ENCODE measurements at regions not wholly inside any gene's neighbourhood (a gene's known extent, or its start where the extent isn't known, plus 50 kb on each side); places are given as distances from the start of the nearest gene placed in this dataset.
A peak's percentile ranks its signal among the peaks of the same experiment; 100 is the strongest.
"Not testable (repeated sequence)": the region's sequence is repeated elsewhere in the genome, so short reads cannot be mapped to it uniquely, and the experiment has no call there.

DNA sequence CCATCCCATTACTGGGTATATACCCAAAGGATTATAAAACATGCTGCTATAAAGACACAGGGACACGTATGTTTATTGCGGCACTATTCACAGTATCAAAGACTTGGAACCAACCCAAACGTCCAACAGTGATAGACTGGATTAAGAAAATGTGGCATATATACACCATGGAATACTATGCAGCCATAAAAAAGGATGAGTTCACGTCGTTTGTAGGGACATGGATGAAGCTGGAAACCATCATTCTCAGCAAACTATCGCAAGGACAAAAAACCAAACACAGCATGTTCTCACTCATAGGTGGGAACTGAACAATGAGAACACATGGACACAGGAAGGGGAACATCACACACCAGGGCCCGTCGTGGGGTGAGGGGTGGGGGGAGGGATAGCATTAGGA, 106.1 kb downstream of the CHD1L start:
- DNase-seq (ENCODE audit: low spot score) = not testable (repeated sequence)

DNA sequence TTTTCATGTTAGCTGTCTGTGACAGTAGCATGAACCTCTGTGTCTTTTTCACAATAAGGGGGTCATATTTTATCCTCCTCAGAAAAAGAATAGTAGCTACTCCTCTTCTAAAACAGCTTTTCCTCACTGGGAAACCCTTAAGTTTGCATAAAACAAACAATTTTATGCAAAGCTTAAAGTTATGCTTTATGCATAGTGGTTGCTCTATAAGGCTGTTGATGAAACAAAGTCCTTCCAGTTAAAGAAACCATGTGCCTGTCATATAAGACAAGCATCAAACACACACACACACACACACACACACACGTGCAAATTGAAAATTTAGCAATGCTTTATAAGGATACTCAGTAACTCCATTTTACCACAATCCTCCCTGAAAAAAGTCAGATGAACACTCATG, 107.0 kb downstream of the CHD1L start:
- DNase-seq (ENCODE audit: low spot score) = no peak

DNA sequence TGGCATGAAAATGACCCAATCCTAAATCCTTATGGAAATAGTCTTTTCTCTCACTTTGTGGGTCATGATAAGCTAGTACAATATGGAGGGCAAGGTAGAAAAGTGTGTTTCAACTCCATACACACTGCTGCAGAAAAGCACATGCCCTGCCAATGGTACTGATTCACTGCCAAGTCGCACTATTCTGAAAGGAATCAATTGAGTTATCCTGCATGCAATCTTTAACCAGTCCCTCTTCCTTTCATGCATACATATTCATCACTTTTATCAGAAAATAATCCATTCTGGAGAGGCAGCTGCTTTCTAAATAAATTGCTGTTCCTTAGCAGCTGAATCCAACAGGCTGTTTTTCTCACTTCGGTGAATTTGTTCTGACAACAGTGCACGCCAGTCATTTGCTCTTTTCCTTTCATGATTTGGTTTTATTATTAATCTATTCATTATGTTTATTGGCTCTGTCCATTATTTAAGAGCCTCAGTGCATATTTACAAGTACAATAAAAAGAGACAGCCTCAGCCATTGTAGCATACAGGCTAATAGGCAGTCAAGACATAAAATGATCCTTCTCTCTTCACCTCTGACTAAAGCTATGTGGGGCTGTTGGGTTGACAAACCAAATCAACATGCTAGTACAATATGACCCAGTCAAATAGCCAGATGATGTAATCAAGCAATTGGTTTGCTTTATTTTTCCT, 108.8 kb downstream of the CHD1L start:
- no peak for DNase-seq (ENCODE audit: low spot score)

DNA sequence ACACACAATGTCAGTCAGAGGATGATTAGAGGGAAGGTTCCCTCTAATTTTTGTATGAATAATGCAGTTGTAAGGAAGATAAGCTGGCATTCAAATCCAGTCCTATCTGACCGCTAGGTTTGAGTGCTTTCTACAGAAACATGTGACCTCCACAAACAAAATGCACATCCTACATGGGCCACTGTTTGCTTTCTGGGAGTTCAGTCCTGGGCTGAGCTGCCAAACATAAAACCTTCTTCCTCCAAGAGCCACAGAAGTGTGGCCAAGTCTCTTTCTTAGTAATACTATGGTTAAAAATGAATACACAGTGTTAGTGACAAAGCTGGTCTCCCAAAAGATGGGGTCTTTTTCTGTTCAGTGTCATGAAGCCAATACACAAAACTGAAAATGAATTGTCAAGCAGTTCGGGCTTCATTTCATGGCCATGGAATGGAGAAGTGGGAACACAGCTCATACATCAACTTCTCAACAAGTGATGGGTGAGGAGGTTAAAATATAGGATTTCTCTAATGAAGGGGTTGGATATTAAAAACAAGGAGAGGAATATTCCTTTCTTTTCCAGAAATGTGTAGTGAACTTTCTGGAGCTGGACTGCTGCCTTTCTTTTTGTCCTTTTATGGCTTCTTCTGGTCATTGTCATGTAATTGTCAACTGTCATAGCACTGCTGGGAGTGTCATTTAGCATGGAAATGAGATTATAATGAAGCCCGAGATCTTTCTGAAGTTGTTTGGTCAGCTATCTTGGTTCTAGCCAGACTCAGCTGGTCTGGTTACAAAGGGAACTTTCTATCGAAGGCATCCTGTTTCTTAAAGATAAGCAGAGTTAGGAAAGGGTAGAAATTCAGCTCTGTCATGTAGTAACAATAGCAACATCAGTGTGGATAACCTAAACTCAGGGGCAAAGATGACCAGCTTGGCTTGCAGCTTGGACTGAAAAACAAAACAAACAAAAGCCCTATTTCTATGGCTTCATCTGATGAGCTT, 135.1 kb downstream of the CHD1L start:
- DNase-seq (ENCODE audit: low spot score) = no peak

DNA sequence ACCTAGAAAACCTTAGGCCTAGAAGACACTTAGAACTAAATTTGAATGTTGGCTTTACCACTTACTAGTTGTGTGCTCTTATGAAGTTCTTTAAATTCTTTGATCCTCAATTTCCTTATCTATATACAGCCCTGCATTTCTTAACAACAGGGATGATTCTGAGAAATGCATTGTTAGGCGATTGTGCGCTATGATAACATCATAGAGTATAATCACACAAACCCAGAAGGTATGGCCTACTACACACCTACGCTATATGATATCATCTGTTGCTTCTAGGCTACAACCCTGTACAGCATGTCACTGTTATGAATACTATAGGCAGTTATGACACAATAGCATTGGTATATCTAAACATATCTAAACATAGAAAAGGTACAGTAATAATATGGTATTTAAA, 137.4 kb downstream of the CHD1L start:
- DNase-seq (ENCODE audit: low spot score) = no peak

DNA sequence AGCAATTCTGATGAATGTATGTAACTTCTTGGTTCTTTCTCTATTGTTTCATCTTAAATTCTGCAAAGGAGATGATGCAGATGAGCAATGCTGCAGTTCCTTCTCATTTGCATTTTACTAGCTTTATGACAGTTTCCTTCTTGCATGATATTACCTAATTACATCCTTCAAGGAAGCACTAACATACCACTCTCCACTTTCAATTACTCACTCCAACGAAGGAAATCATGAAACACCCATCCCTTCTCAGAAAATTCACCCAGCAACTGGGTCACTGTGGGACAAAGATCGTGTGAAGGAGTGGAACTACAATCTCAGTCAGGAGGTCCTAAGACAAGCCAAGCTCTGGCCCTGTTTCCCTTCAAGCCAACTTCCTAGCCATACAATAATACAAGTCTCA, 142.3 kb downstream of the CHD1L start:
- no peak for DNase-seq (ENCODE audit: low spot score)

DNA sequence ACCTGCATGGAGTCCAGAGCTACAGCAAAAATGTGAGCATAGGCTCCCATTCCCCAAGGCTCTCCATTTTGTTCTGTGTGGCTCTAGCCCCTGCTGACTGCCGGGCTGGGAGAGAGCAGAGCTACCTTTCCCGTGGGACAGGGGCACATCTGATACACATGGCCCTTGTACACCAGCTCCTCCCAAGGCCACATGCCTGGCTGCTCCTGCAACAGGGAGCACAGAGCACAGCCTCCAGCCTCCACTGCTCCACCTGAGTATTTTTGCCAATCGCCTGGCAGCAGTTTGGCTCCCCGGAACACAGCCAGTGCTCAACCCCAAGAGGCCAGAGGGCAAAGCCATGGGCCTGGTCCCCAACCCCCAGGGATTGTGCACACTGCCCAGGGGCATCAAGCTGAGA, 146.5 kb downstream of the CHD1L start:
- no peak for DNase-seq (ENCODE audit: low spot score)

DNA sequence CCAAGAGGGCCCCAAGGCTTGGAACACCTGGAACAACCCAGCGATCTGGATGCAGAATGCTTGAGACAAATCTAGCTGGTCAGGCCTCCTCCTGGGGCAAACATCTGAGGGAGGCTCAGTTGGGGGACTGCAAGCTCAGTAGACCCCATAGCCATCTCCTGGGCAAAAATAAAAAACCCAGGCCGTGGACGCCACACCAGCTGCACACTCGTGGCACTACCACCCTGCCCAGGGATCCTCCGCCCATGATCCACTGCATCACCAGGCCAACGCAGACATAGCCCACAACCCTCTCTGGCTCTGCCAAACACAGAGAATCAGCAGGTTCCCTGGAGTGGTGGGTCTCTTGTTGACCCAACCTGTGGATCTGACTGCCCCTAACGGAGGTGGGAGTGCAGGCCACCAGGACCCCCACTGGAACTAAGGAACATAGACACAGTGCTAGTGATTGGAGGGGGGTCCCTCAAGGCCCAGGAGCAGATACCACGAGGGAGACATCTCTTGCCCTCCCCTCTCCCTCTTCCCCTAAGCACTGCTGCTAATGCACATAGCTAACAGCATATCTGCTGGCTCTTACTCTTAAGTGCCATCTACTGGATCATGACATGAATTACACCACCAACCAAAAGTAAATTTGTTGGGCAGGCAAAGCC, 147.2 kb downstream of the CHD1L start:
- peak; percentile 47 for DNase-seq (ENCODE audit: low spot score)

DNA sequence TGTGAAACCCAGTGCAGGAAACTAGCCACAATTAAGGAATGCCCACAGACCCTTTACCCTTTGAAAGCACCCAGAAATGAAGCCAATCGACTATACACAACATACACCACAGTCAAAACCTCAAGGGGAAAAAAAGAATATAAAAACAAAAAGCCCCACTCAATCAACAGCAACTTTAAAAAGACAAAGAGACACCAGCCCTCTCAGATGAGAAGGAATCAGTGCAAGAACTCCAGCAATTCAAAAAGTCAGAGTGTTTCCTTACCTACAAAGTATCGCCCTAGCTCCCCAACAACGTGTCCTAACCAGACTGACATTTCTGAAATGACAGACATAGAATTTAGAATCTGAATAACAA, 147.7 kb downstream of the CHD1L start:
- no peak for DNase-seq (ENCODE audit: low spot score)

DNA sequence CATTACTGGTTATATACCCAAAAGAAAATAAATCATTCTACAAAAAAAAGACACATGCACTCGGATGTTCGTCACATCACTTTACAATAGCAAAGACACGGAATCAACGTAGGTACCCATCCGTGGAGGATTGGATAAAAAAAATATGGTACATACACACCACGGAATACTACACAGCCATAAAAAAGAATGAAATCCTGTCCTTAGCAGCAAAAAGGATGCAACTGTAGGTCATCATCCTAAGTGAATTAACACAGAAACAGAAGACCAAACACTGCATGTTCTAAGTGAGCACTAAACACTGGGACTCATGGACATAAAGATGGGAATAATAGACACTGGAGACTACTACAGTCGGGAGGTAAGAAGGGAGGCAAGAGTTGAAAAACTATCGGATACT, 148.6 kb downstream of the CHD1L start:
- no peak for DNase-seq (ENCODE audit: low spot score)

DNA sequence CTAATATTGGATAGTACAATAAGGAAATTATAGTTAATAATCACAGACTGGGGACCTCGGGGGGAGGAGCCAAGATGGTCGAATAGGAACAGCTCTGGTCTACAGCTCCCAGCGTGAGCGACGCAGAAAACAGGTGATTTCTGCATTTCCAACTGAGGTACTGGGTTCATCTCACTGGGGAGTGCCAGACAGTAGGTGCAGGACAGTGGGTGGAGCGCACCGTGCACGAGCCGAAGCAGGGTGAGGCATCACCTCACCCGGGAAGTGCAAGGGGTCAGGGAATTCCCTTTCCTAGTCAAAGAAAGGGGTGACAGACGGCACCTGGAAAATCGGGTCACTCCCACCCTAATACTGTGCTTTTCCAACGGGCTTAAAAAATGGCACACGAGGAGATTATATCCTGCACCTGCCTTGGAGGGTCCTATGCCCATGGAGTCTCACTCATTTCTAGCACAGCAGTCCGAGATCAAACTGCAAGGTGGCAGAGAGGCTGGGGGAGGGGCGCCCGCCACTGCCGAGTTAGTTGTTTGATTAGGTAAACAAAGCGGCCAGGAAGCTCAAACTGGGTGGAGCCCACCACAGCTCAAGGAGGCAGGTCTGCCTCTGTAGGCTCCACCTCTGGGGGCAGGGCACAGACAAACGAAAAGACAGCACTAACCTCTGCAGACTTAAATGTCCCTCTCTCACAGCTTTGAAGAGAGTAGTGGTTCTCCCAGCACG, 138.8 kb upstream of the BCL9 start:
- DNase-seq (ENCODE audit: low spot score) = peak; percentile 74

DNA sequence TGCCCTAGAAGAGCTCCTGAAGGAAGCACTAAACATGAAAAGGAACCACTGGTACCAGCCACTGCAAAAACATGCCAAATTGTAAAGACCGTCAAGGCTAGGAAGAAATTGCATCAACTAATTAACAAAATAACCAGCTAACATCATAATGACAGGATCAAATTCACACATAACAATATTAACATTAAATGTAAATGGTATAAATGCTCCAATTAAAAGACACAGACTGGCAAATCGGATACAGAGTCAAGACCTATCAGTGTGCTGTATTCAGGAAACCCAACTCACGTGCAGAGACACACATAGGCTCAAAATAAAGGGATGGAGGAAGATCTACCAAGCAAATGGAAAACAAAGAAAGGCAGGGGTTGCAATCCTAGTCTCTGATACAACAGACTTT, 137.0 kb upstream of the BCL9 start:
- DNase-seq (ENCODE audit: low spot score) = not testable (repeated sequence)

DNA sequence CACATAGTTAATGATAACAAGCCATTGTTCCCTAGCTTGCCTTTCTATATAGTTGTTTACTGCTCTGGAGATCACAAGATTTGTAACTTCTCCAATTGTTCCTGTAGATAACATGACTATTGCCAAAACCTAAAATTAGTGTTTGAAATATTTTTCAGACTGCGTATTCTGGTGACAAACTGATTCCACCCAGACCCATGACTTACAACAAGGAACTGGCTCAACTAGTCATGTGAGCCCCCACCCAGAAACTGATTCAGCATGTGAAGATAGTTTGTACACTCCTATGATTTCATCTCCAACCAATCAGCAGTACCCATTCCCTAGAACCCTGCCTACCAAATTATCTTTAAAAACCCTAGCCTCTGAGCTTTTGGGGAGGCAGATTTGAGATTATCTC, 131.4 kb upstream of the BCL9 start:
- no peak for DNase-seq (ENCODE audit: low spot score)

DNA sequence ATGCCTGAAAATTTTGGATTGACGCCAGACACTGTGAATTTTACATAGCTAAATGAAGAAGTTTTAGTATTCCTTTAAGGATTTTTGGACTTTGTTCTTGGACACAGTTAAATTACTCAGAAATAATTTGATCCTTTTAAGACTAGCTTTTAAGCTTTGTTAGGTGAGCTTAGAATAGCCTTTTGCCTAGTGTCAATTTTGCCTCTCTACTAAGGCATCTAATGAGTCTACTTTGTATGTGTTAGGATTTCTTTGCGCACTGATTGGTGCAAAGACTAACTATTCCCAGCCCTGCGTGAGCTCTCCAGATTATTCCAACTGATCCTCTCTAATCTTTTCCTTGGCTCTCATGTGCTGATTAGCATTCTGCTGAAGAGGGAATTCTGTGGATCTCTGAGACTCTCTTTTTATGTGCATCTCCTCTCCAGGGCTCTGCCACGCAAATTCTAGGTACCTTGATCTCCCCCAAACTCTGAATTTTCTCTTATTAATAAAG, 128.1 kb upstream of the BCL9 start:
- DNase-seq (ENCODE audit: low spot score) = no peak

DNA sequence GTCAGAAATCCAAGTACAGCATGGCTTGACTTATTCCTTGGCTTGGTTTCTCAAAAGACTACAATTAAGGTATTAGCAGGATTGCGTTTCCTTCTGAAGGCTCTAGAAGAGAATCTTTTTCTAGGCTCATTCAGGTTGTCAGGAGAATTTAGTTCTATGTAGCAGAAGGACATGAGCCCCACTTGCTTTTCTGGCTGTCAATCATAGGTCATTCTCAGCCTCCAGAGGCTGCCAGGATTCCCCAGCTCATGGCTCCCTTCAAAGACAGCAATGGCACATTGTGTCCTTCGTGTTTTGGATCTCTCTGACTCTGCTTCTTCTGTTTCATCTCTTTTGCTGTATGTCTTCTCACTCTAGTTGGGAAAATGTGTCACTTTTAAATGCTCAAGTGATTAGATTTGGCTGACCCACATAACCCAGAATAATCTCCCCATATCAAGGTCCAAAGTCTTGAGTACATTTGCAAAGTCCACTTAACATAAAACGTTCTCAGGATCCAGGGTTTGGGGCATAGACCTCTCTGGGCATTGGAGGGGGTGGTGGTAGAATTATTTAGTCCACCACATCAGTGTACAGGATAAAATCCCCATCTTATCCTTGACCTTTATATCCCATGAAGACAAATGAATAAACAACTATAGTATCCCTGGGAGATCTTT, 126.7 kb upstream of the BCL9 start:
- DNase-seq (ENCODE audit: low spot score) = no peak

DNA sequence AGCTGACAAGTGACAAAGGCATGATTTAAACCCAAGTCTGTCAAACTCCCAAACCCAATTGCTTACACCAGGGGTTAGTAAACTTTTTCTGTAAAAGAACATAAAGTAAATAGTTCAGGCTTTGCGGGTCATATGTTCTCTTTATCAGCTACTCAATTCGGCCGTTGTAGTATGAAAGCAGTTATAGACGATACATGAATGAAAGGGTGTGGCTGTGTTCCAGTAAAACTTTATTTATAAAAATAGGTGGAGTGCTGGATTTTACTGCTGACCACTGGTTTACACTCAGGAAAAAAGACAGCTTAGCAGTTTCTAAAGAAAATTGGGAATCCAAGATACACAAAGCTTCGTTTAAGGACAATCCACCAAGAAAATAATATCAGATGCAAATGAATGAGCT, 124.3 kb upstream of the BCL9 start:
- no peak for DNase-seq (ENCODE audit: low spot score)

DNA sequence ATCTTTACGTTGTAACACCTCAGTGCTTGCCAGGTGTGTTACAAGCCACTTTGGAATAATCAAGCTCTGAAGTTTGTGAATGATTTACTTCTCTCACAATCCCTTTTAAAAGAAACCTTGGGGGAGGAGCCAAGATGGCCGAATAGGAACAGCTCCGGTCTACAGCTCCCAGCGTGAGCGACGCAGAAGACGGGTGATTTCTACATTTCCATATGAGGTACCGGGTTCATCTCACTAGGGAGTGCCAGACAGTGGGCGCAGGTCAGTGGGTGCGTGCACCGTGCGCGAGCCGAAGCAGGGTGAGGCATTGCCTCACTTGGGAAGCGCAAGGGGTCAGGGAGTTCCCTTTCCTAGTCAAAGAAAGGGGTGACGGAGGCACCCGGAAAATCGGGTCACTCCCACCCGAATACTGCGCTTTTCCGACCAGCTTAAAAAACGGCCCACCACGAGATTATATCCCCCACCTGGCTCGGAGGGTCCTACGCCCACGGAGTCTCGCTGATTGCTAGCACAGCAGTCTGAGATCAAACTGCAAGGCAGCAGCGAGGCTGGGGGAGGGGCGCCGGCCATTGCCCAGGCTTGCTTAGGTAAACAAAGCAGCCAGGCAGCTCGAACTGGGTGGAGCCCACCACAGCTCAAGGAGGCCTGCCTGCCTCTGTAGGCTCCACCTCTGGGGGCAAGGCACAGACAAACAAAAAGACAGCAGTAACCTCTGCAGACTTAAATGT, 118.0 kb upstream of the BCL9 start:
- DNase-seq (ENCODE audit: low spot score) = peak; percentile 64

DNA sequence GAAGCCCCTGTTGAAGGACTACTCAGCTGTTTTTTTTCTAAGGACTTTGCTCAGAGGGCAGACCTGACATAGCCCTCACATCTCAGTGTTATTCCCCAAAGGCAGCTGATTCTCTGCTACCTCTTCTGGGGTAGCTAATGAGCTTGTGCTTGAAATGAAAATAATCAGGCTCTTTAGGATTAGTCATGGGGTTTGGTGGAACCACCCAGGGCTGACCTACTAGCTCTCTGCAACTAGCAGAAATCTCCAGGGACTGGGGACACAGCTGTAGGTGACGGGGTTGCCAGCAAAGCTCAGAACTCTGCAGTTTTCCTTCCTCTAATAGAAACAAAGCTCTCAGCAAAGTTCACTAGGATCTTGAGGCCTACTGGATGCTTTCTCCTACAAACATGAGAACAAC, 106.4 kb upstream of the BCL9 start:
- no peak for DNase-seq (ENCODE audit: low spot score)

DNA sequence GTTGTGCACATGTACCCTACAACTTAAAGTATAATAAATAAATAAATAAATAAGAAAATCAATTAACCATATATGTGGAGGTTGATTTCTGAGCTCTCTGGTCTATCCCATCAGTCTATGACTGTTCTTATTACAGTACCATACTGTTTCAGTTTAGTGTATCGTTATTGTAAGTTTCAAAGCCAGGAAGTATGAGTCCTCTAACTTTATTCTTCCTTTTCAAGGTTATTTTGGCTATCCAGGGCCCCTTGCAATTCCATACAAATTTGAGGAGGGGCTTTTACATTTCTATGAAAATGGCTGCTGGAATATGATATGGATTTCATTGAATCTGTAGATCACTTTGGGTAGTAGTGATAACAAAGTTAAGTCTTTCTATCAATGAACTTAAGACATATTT, 96.9 kb upstream of the BCL9 start:
- DNase-seq (ENCODE audit: low spot score) = no peak

DNA sequence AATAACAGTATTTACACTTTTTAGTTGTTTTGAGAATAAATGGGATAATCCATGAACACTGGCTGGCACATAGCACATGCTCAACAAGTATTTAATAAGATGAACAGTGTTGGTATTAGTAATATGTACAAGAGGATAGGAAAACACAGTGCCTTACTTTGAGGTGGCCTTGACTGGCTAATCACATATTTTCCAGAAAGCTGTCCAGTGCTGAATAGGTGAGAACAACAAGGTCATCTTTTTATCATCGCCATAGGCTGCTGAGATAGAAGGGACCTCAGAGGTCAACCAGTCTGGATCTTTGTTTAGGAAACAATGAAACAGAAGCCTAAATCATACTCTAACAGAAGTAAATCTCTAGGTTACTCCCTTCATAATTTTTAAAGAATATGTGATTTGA, 89.7 kb upstream of the BCL9 start:
- DNase-seq (ENCODE audit: low spot score) = no peak

DNA sequence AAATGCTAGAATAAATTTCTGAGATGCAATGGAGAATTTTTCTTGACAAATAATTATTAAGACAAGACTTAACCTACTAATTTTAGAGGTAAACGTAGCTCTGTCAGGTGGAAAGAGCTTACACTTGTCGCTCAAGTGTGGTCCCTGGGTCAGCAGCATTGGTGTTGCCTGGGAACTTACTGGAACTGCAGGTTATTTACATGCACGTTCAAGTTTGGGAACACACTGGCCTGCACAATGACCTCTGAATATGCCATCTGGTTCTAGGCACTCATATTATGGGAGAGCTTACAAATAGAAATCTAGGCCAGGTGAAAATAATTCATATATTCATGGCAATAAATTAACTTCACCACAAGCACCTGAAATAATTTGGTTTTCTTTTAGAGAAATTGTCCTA, 88.5 kb upstream of the BCL9 start:
- DNase-seq (ENCODE audit: low spot score) = no peak

All from HT-29 (cell line).